ENCODE measurements at regions not wholly inside any gene's neighbourhood (a gene's known extent, or its start where the extent isn't known, plus 50 kb on each side); places are given as distances from the start of the nearest gene placed in this dataset.
"Not testable (repeated sequence)": the region's sequence is repeated elsewhere in the genome, so short reads cannot be mapped to it uniquely, and the experiment has no call there.

DNA sequence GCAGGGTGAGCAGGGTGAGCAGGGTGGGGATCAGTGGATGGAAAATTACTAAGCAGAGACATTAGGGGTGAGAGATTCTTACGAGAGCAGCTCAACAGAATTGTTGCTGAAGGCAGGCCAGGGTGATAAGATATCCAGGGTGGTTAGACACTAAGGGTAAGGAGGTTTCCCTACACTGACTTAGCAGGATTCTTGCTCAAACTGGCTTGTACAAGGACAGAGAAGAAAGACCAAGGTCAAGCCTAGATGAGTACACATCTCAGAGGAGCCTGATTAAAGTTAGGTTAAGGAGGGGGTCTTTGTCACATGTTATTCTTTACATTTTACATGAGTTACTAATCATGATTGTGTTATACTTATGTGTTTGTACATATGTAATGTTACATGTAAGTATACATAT is 262.8 kb upstream of the FANCL start:
- no peak for DNase-seq (ENCODE audit: low spot score)

- no peak for DNase-seq (ENCODE audit: low spot score)
Measured at GRCh38 chr2:58502931-58503330, 261.8 kb upstream of the FANCL start.

- DNase-seq (ENCODE audit: low spot score): no peak
Measured at GRCh38 chr2:58501371-58502160, 260.4 kb upstream of the FANCL start.

- no peak for DNase-seq (ENCODE audit: low spot score)
Measured at GRCh38 chr2:58497168-58497567, 256.0 kb upstream of the FANCL start.

GRCh38 chr2:58495806-58496205 is 254.7 kb upstream of the FANCL start:
- DNase-seq (ENCODE audit: low spot score): no peak

- peak; percentile 21 for DNase-seq (ENCODE audit: low spot score)
Measured at GRCh38 chr2:58494071-58494501, 253.0 kb upstream of the FANCL start.

DNA sequence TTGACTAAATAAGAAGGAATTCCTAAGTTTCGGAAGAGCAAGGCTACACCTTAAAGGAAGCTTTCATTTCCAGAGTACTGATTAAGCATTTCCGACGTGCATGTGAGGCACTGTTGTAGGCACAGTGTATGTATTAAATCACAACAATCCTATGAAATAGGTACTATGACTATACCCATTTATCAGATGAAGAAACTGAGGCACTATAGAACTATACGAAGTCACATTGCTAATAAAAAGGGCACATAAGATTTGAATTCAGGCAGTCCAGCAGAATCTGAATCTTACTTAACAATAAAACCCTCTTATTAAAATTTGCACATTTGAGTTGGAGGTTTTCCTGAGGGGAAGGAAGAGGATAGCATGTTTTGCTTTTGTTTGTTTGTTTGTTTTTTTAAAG is 243.5 kb upstream of the FANCL start:
- DNase-seq (ENCODE audit: low spot score): no peak

DNA sequence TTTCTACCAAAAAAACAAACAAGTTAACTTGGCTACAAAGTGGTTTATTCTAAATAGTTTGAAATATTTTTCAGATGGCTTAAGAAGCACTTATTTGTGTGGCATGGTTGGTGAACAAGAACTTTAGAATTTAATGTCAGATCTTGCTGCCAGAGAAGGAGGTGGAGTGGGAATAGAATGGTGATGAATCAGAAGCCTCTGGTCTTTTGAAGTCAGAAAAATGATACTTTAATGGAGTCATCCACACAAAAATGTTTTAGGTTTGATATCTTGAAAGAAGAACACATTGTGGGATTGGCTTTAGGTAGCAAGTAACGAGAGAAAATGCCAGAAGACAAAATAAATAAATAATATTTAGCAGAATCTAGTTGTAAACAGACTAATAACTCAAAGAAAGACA is 243.1 kb upstream of the FANCL start:
- no peak for DNase-seq (ENCODE audit: low spot score)

- DNase-seq (ENCODE audit: low spot score): no peak
Measured at GRCh38 chr2:58483307-58483706, 242.2 kb upstream of the FANCL start.

GRCh38 chr2:58481670-58482069 is 240.5 kb upstream of the FANCL start:
- DNase-seq (ENCODE audit: low spot score): no peak

DNA sequence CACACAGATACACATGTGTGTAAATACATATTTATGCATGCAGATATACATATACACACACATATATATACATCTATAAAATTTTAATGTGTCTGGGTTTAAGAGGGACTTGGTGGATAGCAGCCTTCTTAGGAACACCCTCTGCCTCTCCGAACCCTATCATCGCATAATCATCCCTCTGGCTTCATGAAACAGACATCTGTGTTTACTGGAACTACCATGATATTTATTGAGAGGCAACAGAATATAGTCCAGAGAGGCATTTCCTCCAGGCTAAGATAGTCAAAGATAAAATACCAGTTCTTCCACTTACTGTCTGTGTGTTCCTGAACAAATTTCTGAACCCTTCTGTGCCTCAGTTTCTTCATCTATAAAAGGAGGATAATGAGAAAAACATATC is 239.0 kb upstream of the FANCL start:
- DNase-seq (ENCODE audit: low spot score): no peak

DNA sequence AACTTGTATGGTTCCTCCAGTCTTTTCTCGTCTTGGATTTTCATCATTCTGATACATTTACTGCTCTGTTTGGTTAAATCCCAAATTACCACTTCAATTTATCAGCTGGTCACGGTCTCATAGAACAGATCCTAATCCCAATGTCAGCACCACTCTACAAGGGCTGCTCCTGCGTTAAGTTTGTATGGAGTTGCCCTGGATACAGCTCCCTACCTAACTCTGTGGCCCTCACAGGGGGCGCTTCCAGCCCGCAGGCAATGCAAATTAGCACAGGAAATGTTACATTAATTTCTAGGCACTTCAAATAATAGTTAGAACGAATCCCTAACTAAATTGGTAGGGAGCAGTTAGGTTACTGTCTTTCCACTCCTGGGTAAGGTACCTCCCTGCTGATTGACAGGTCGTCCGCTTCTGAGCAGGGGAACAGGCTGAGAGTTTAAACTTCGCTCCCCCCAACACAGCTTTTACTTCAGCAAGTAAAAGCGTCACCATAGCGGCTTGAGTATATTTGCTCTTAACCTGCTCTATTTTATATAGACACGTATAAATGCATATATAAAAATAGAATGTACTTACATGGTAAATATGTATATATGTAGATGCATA is 238.5 kb upstream of the FANCL start:
- no peak for DNase-seq (ENCODE audit: low spot score)

GRCh38 chr2:58476556-58476955 is 235.4 kb upstream of the FANCL start:
- no peak for DNase-seq (ENCODE audit: low spot score)

DNA sequence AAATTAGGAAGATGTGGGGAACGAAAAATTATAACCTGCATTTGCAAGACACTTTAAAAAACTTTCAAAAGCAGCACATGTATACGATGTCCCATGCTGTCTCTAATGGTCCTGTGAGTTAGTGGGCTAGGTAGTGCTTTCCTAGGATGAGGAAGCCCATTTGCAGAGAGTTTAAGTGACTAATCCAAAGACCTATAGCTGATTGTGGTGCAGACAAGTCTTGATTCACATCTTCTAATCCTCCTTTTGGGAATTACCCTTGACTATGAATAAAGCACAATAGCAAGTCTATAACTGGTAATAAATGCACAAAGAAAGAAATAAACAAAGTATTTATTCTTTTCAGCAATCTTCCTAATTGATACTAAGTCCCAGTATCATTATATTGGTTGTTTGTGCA is 234.6 kb upstream of the FANCL start:
- DNase-seq (ENCODE audit: low spot score): peak; percentile 23

GRCh38 chr2:58473165-58473564 is 232.0 kb upstream of the FANCL start:
- DNase-seq (ENCODE audit: low spot score): no peak

DNA sequence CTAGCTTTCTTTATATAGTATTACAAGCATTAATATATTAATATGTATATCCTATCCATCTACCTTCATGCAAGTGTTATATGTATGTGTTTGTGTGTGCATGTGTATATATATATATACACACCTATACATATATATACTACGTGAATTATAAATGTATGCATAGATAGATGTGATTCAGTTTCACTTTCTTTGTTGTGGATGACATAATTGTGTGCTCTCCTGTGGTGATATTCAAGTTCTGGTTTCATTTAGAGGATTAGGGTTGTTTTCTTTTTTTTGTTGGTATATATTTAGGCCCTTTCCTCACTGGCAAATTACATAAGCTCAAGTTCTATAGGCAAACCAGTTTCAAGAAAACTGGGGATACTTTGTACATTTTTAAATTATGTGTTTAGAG is 225.7 kb upstream of the FANCL start:
- no peak for DNase-seq (ENCODE audit: low spot score)

DNA sequence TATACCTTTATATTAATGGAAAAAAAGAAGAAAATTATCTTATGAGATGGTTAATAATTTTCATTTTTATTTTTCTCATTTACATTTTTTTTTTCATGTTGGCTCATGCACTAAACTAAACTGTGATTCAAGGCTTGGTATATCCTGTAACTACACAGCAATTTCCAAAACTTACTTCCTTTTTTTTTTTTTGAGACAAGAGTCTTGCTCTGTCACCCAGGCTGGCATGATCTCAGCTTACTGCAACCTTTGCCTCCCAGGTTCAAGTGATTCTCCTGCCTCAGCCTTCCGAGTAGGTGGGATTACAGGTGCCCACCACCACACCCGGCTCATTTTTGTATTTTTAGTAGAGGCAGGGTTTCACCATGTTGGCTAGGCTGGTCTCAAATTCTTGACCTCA is 224.9 kb upstream of the FANCL start:
- DNase-seq (ENCODE audit: low spot score): not testable (repeated sequence)

GRCh38 chr2:58460670-58461069 is 219.5 kb upstream of the FANCL start:
- DNase-seq (ENCODE audit: low spot score): no peak

- DNase-seq (ENCODE audit: low spot score): no peak
Measured at GRCh38 chr2:58449286-58450010, 208.3 kb upstream of the FANCL start.

DNA sequence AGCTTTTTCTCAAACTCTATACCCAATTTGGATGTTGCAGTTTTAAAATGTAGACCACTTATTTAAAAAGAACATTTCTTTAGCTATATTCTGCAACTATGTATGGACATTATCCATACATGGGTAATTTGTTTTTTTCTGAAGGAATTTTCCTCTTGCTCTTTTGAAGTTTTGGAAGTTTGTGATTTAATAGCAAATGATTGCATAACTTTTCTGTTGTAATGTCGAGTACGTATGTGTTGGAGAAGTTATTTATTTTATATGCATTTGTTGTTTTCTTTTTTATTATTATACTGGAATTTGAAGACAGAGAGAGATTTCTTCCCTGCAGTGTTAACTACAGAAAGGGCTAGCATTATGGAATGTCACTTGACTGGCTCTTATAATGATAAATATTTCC is 207.7 kb upstream of the FANCL start:
- DNase-seq (ENCODE audit: low spot score): no peak

GRCh38 chr2:58448065-58448507 is 207.0 kb upstream of the FANCL start:
- DNase-seq (ENCODE audit: low spot score): peak; percentile 75

GRCh38 chr2:58447586-58447985 is 206.5 kb upstream of the FANCL start:
- no peak for DNase-seq (ENCODE audit: low spot score)

GRCh38 chr2:58441643-58442042 is 200.5 kb upstream of the FANCL start:
- no peak for DNase-seq (ENCODE audit: low spot score)
